ENCODE measurements at regions not wholly inside any gene's neighbourhood (a gene's known extent, or its start where the extent isn't known, plus 50 kb on each side); places are given as distances from the start of the nearest gene placed in this dataset.
"Not testable (repeated sequence)": the region's sequence is repeated elsewhere in the genome, so short reads cannot be mapped to it uniquely, and the experiment has no call there.

GRCh38 chrX:66914080-66914479, 275.2 kb upstream of the EDA2R start:
- DNase-seq (ENCODE audit: low read depth, low spot score) = no peak

- DNase-seq (ENCODE audit: low read depth, low spot score) = no peak
Observed at GRCh38 chrX:66912417-66912816, 273.5 kb upstream of the EDA2R start.

- no peak for DNase-seq (ENCODE audit: low read depth, low spot score)
Observed at GRCh38 chrX:66902081-66902480, 263.2 kb upstream of the EDA2R start.

- DNase-seq (ENCODE audit: low read depth, low spot score) = no peak
Observed at GRCh38 chrX:66900886-66901285, 262.0 kb upstream of the EDA2R start.

GRCh38 chrX:66892004-66892403, 253.1 kb upstream of the EDA2R start:
- no peak for DNase-seq (ENCODE audit: low read depth, low spot score)

GRCh38 chrX:66889418-66889817, 250.5 kb upstream of the EDA2R start:
- no peak for DNase-seq (ENCODE audit: low read depth, low spot score)

GRCh38 chrX:66882101-66882500, 243.2 kb upstream of the EDA2R start:
- no peak for DNase-seq (ENCODE audit: low read depth, low spot score)

- DNase-seq (ENCODE audit: low read depth, low spot score) = no peak
Observed at GRCh38 chrX:66876776-66877175, 237.9 kb upstream of the EDA2R start.

GRCh38 chrX:66872771-66873170, 233.9 kb upstream of the EDA2R start:
- no peak for DNase-seq (ENCODE audit: low read depth, low spot score)

- DNase-seq (ENCODE audit: low read depth, low spot score) = no peak
Observed at GRCh38 chrX:66863721-66864120, 224.8 kb upstream of the EDA2R start.

GRCh38 chrX:66833426-66833825, 194.5 kb upstream of the EDA2R start:
- DNase-seq (ENCODE audit: low read depth, low spot score) = no peak

- DNase-seq (ENCODE audit: low read depth, low spot score) = no peak
Observed at GRCh38 chrX:66815227-66815626, 176.3 kb upstream of the EDA2R start.

- not testable (repeated sequence) for DNase-seq (ENCODE audit: low read depth, low spot score)
Observed at GRCh38 chrX:66794514-66794913, 155.6 kb upstream of the EDA2R start.

- no peak for DNase-seq (ENCODE audit: low read depth, low spot score)
Observed at GRCh38 chrX:66766318-66766717, 127.4 kb upstream of the EDA2R start.

- DNase-seq (ENCODE audit: low read depth, low spot score) = no peak
Observed at GRCh38 chrX:66760651-66761050, 121.8 kb upstream of the EDA2R start.

GRCh38 chrX:66756717-66757116, 117.8 kb upstream of the EDA2R start:
- DNase-seq (ENCODE audit: low read depth, low spot score) = no peak

GRCh38 chrX:66751136-66751782, 112.4 kb upstream of the EDA2R start:
- DNase-seq (ENCODE audit: low read depth, low spot score) = no peak

- DNase-seq (ENCODE audit: low read depth, low spot score) = not testable (repeated sequence)
Observed at GRCh38 chrX:66744519-66744918, 105.6 kb upstream of the EDA2R start.

GRCh38 chrX:66731398-66731797, 92.5 kb upstream of the EDA2R start:
- no peak for DNase-seq (ENCODE audit: low read depth, low spot score)

- DNase-seq (ENCODE audit: low read depth, low spot score) = peak; percentile 0
Observed at GRCh38 chrX:66728818-66729271, 90.0 kb upstream of the EDA2R start.

GRCh38 chrX:66717926-66718325, 79.0 kb upstream of the EDA2R start:
- no peak for DNase-seq (ENCODE audit: low read depth, low spot score)

- DNase-seq (ENCODE audit: low read depth, low spot score) = no peak
Observed at GRCh38 chrX:66698273-66699204, 59.7 kb upstream of the EDA2R start.

- DNase-seq (ENCODE audit: low read depth, low spot score) = not testable (repeated sequence)
Observed at GRCh38 chrX:66692512-66692911, 53.6 kb upstream of the EDA2R start.

Data from activated CD4-positive, CD25-positive, alpha-beta regulatory T cell treated with anti-CD3 and anti-CD28 coated beads, Interleukin-2, amount 50 U/mL, for 16 hours (primary cell).